Right atrium auricular region (tissue), 2 donors: ENCODE measurements at regions not wholly inside any gene's neighbourhood (a gene's known extent, or its start where the extent isn't known, plus 50 kb on each side); places are given as distances from the start of the nearest gene placed in this dataset.

Experiments used
- DNase-seq: peaks from one replicate; pipeline ENCODE4 v3.0.0-alpha.2; 2019; ENCODE audit warnings: low spot score
- H3K27ac ChIP-seq, 2 donors: fragments of 200-600 bp; sonication (generic); 1 replicate in 1 of 2; 2 replicates in 1 of 2; pipeline ENCODE4 v1.5.1; 2016 to 2019
- H3K27me3 ChIP-seq, 2 donors: fragments of 200-600 bp; sonication (generic); one replicate each; pipeline versions ENCODE4 v1.5.1 to v1.6.0; 2017 to 2019
- H3K36me3 ChIP-seq: fragments of 200-600 bp; sonication (generic); one replicate; pipeline ENCODE4 v1.5.1; 2016
- H3K4me1 ChIP-seq, 2 donors: fragments of 200-600 bp; sonication (generic); one replicate each; pipeline versions ENCODE4 v1.5.1 to v1.6.0; 2017 to 2019
- H3K4me3 ChIP-seq, 2 donors: fragments of 200-600 bp; sonication (generic); 1 replicate in 1 of 2; 2 replicates in 1 of 2; pipeline ENCODE4 v1.5.1; 2017 to 2019; ENCODE audit warnings: mild to moderate bottlenecking in 1 of 2, moderate library complexity in 1 of 2
- H3K9me3 ChIP-seq, 2 donors: fragments of 200-600 bp; sonication (generic); one replicate each; pipeline ENCODE4 v1.5.1; 2019
- TF ChIP-seq, protein P1 (sequence below), 2 donors: fragments of 200-600 bp; sonication (generic); IDR thresholded peaks; one replicate each; pipeline ENCODE4 v1.5.1; 2019; ENCODE audit warnings: antibody characterized with exemption in 2 of 2

DNA sequence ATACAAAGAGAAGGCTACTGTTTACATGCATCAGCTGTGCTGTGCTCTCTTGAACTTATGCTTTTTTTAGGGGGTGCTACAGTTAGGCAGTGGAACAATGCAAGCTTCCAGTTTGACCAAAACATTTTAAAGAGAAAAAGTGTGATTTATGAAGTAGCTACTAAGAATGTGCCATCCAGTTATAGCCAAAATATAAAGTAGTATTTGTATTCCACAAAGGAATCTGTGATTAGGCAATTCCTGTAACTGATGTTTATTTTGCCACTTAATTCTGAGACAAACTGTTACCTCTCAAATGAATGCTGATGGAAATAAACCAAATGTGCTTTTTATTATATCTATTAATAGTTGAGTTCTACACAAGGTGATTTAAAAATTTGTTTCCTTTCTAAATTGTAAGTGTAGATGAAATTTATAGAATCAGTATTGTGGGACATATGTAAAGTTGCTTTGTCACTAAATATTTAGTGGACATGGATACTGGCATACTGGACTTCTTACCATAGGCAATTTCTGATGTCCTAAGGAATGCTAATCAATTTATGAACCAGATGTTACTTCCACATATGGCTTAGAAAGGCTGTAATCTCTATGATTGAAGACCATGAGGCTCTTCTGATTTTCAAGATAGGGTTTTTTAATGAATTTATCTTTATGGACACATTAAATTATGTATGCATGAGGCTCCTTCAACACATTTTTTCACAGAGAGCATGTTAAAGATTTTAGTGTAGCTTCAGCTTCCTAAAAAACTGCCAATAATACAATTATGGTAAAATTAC lies 410.2 kb downstream of the PRR16 start:
- Histone ChIP-seq H3K27me3 (no peaks in the 10 kb centered on the region), H3K36me3 (no peaks in the 10 kb centered on the region), H3K9me3 (no peaks in the 10 kb centered on the region), H3K4me1 (no peaks in the 10 kb centered on the region), H3K27ac (no peak overlapping the region), H3K4me3 (no peak overlapping the region)
- no peak for DNase-seq
- TF ChIP-seq, protein P1, sequence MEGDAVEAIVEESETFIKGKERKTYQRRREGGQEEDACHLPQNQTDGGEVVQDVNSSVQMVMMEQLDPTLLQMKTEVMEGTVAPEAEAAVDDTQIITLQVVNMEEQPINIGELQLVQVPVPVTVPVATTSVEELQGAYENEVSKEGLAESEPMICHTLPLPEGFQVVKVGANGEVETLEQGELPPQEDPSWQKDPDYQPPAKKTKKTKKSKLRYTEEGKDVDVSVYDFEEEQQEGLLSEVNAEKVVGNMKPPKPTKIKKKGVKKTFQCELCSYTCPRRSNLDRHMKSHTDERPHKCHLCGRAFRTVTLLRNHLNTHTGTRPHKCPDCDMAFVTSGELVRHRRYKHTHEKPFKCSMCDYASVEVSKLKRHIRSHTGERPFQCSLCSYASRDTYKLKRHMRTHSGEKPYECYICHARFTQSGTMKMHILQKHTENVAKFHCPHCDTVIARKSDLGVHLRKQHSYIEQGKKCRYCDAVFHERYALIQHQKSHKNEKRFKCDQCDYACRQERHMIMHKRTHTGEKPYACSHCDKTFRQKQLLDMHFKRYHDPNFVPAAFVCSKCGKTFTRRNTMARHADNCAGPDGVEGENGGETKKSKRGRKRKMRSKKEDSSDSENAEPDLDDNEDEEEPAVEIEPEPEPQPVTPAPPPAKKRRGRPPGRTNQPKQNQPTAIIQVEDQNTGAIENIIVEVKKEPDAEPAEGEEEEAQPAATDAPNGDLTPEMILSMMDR (IDR thresholded peaks at IDR 0.05), result no peak

DNA sequence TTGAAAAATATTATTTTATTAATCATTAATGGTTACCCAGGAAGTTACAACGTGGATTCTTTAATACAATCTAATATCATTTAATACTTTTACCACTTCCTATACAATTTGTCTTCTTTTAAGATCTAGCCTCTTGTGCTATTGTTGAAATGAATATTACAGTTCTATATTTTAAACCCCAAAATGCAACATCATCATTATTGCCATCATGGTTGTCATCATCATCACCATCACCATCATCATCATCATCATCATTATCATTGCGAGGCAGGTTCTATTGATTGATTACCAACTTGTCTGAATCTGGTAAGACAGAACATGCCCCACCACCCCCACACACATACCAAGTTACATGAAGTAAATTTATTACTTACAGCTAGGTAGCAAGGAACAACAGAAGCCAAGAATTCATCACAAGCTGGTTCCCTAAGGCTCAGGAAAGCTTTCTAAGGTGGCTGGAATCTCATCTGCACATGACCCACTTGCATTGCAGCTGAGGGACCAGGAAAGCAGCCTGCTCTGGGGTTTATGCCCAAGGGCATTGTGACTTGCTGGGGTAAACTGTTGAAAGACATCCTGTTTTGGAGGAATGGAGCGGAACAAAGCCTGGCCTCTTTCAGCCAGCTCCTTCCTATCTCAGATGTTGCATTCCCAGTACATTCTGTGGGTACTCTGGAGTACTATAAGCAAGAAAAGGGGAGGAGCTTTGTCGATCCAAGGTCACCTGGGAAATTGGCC lies 418.1 kb downstream of the PRR16 start:
- H3K9me3 ChIP-seq, result no peaks in the 10 kb centered on the region
- DNase-seq, result no peak
- no peak overlapping the region for H3K4me3 ChIP-seq
- TF ChIP-seq, protein P1 (IDR thresholded peaks at IDR 0.05), result no peak
- no peaks in the 10 kb centered on the region for H3K27me3 ChIP-seq
- no peaks in the 10 kb centered on the region for H3K36me3 ChIP-seq
- H3K27ac ChIP-seq, result no peak overlapping the region
- no peaks in the 10 kb centered on the region for H3K4me1 ChIP-seq

DNA sequence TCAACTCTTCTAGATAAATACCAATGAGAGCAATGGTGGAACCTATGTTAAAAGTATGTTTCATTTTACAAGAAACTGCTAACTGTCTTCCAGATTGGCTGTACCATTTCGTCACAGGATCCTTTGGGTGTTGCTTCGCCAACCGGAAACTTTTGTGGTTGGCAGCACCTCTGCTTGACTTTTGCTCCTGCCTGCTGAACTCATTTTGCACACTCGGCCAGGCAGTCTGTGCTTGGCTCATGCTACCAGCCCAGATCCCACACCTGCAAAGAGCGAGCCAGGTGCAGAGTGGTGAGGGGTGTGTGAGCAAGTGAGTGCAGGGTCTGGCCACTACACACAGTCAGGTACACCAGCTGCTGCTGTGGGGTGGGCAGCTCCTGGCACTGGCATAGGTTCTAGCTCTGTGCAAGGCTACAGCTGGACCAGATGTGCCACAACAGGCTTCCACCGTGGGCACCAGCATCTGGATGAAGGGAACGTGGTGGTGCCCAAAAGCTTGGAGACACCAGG lies 422.3 kb downstream of the PRR16 start:
- DNase-seq, result no peak
- no peaks in the 10 kb centered on the region for H3K27me3 ChIP-seq
- no peaks in the 10 kb centered on the region for H3K4me1 ChIP-seq
- H3K9me3 ChIP-seq, result no peaks in the 10 kb centered on the region
- TF ChIP-seq, protein P1 (IDR thresholded peaks at IDR 0.05), result no peak
- no peak overlapping the region for H3K4me3 ChIP-seq
- H3K27ac ChIP-seq, result no peak overlapping the region
- H3K36me3 ChIP-seq, result no peaks in the 10 kb centered on the region

DNA sequence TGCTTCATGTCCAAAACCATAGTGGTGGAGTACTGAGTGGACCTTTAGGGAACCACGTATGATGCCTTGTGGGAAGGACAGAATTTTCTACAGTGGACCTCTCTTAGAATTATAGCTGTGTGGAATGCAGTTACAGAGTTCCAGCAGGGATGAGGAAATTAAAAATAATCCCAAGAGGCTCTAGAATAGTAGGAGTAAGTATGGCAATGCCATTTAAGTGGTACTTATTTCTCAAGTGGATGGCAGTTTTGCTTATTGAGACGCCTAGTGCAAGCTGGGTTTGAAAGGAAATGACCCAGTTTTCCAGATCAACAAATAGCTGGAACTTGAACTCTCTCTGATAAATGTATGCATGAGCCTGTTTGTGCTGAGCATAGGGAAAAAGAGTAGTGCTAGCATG lies 431.6 kb downstream of the PRR16 start:
- no peaks in the 10 kb centered on the region for H3K4me1 ChIP-seq
- no peak overlapping the region for H3K27ac ChIP-seq
- H3K9me3 ChIP-seq, result no peaks in the 10 kb centered on the region
- TF ChIP-seq, protein P1 (IDR thresholded peaks at IDR 0.05), result no peak
- no peak overlapping the region for H3K4me3 ChIP-seq
- no peaks in the 10 kb centered on the region for H3K27me3 ChIP-seq
- no peaks in the 10 kb centered on the region for H3K36me3 ChIP-seq
- DNase-seq, result no peak

DNA sequence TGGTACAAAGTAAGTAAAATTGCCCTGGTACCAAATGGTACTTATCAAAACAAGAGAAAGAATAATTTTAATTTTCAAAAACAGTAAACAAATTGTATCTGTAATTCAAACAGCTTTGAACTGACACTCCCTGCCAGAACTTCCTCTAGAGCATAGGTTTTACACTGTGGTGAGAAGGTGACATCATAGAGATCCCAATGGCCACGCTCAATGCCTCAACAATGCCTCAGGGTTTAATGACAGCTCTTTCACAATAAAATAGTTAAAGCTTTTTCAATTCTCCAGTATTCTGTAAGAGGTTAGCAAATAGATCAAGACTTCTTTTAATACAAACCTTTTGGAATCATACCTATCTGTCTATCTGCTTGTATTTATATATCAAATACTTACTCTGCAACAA lies 437.1 kb downstream of the PRR16 start:
- no peaks in the 10 kb centered on the region for H3K36me3 ChIP-seq
- DNase-seq, result no peak
- H3K9me3 ChIP-seq, result no peaks in the 10 kb centered on the region
- H3K27ac ChIP-seq, result no peak overlapping the region
- H3K4me1 ChIP-seq, result no peaks in the 10 kb centered on the region
- no peak overlapping the region for H3K4me3 ChIP-seq
- H3K27me3 ChIP-seq, result no peaks in the 10 kb centered on the region
- TF ChIP-seq, protein P1 (IDR thresholded peaks at IDR 0.05), result no peak
